CD4-positive, alpha-beta memory T cell (primary cell): ENCODE measurements at regions not wholly inside any gene's neighbourhood (a gene's known extent, or its start where the extent isn't known, plus 50 kb on each side); places are given as distances from the start of the nearest gene placed in this dataset.
"Not testable (repeated sequence)": the region's sequence is repeated elsewhere in the genome, so short reads cannot be mapped to it uniquely, and the experiment has no call there.

Source experiments
- CTCF ChIA-PET: fragments of 350-600 bp; sonication (Branson Sonifier 250); formaldehyde crosslinking; loops from one replicate; lab custom pipeline; 2021; ENCODE audit warnings: inconsistent platforms; ENCODE audit not compliant: partially characterized antibody; lab: Charles Lee
- POLR2A ChIA-PET: fragments of 350-600 bp; sonication (Branson Sonifier 250); formaldehyde crosslinking; loops from one replicate; lab custom pipeline; 2021; ENCODE audit not compliant: partially characterized antibody; lab: Charles Lee
- DNase-seq, 5 donors: peaks; one replicate each; pipeline versions ENCODE4 v3.0.0 to v3.0.0-alpha.2; 2020 to 2022; ENCODE audit warnings: mixed read lengths in 1 of 5
- H3K27ac ChIP-seq: one replicate; pipeline ENCODE4 v1.7.0; 2013; ENCODE audit warnings: low read depth, low read length
- H3K27me3 ChIP-seq: 2 replicates; pipeline ENCODE4 v1.7.0; 2013; ENCODE audit warnings: mild to moderate bottlenecking, low read length, moderate library complexity; ENCODE audit not compliant: insufficient read depth
- H3K36me3 ChIP-seq: 2 replicates; pipeline ENCODE4 v1.7.0; 2013; ENCODE audit warnings: mild to moderate bottlenecking, low read length, moderate library complexity; ENCODE audit not compliant: insufficient read depth
- H3K4me1 ChIP-seq: 2 replicates; pipeline ENCODE4 v1.7.0; 2013; ENCODE audit warnings: mild to moderate bottlenecking, low read length, moderate library complexity; ENCODE audit not compliant: insufficient read depth
- H3K4me3 ChIP-seq, 2 donors: one replicate each; pipeline ENCODE4 v1.7.0; 2013; ENCODE audit warnings: low read length in 2 of 2, mild to moderate bottlenecking in 1 of 2
- H3K9me3 ChIP-seq, 2 donors: one replicate each; pipeline ENCODE4 v1.7.0; 2013; ENCODE audit warnings: low read length in 2 of 2, control low read depth in 1 of 2; ENCODE audit not compliant: control insufficient read depth in 1 of 2
- H3K27ac Mint-ChIP-seq, 7 donors: one replicate each; pipeline ENCODE4 v1.8.0; 2020 to 2021; ENCODE audit warnings: mixed read lengths in 7 of 7, mild to moderate bottlenecking in 6 of 7, inconsistent platforms in 3 of 7, moderate library complexity in 3 of 7
- H3K27me3 Mint-ChIP-seq, 2 donors: one replicate each; pipeline ENCODE4 v1.8.0; 2020 to 2021; ENCODE audit warnings: mixed read lengths in 2 of 2
- H3K36me3 Mint-ChIP-seq, 2 donors: one replicate each; pipeline ENCODE4 v1.8.0; 2020 to 2021; ENCODE audit warnings: mixed read lengths in 2 of 2, inconsistent platforms in 1 of 2, mild to moderate bottlenecking in 1 of 2
- H3K4me1 Mint-ChIP-seq, 4 donors: one replicate each; pipeline ENCODE4 v1.8.0; 2020 to 2021; ENCODE audit warnings: mixed read lengths in 4 of 4, mild to moderate bottlenecking in 1 of 4
- H3K4me3 Mint-ChIP-seq, 8 donors: one replicate each; pipeline ENCODE4 v1.8.0; 2020 to 2021; ENCODE audit warnings: mixed read lengths in 8 of 8, mild to moderate bottlenecking in 7 of 8, moderate library complexity in 6 of 8, inconsistent platforms in 3 of 8
- H3K9me3 Mint-ChIP-seq, 8 donors: one replicate each; pipeline ENCODE4 v1.8.0; 2020 to 2021; ENCODE audit warnings: mixed read lengths in 8 of 8, mild to moderate bottlenecking in 5 of 8, inconsistent platforms in 3 of 8, moderate library complexity in 1 of 8
- intact Hi-C: fragments of 100-400 bp; cut with micrococcal nuclease; formaldehyde crosslinking; loops from one replicate; pipeline ENCODE4 v1.15.1; 2023

- intact Hi-C loops: no loop called here
- Mint-ChIP-seq H3K27me3 (no peaks in the 10 kb centered on the region), H3K27ac (no peak overlapping the region), H3K9me3 (peaks cover 0 to 10% (median 3%) of the 10 kb centered on the region in 8 donors), H3K4me3 (no peak overlapping the region), H3K36me3 (no peaks in the 10 kb centered on the region), H3K4me1 (no peaks in the 10 kb centered on the region)
- no peaks in the 10 kb centered on the region for H3K27me3 ChIP-seq
- H3K4me1 ChIP-seq: no peaks in the 10 kb centered on the region
- CTCF ChIA-PET: no interaction called here
- no peak overlapping the region for H3K27ac ChIP-seq
- no peak for DNase-seq
- no peak overlapping the region for H3K4me3 ChIP-seq
- POLR2A ChIA-PET: no interaction called here
- H3K9me3 ChIP-seq: no peaks in the 10 kb centered on the region
- H3K36me3 ChIP-seq: no peaks in the 10 kb centered on the region
These were observed 613.7 kb downstream of the SLC16A7 start for GRCh38 chr12:60209521-60209920.

GRCh38 chr12:60209933-60210332 is 614.1 kb downstream of the SLC16A7 start:
- Histone ChIP-seq H3K9me3 (no peaks in the 10 kb centered on the region), H3K4me1 (no peaks in the 10 kb centered on the region), H3K36me3 (no peaks in the 10 kb centered on the region), H3K4me3 (no peak overlapping the region), H3K27ac (no peak overlapping the region), H3K27me3 (no peaks in the 10 kb centered on the region)
- CTCF ChIA-PET: no interaction called here
- no peak overlapping the region for H3K4me3 Mint-ChIP-seq
- H3K36me3 Mint-ChIP-seq: no peaks in the 10 kb centered on the region
- H3K9me3 Mint-ChIP-seq: peaks cover 0 to 10% (median 4%) of the 10 kb centered on the region in 8 donors
- H3K27me3 Mint-ChIP-seq: no peaks in the 10 kb centered on the region
- intact Hi-C loops: no loop called here
- POLR2A ChIA-PET: no interaction called here
- no peaks in the 10 kb centered on the region for H3K4me1 Mint-ChIP-seq
- no peak for DNase-seq
- H3K27ac Mint-ChIP-seq: no peak overlapping the region

- Mint-ChIP-seq H3K4me1 (no peaks in the 10 kb centered on the region), H3K9me3 (peaks cover 0 to 14% (median 5%) of the 10 kb centered on the region in 8 donors), H3K27ac (no peak overlapping the region), H3K36me3 (no peaks in the 10 kb centered on the region), H3K4me3 (no peak overlapping the region), H3K27me3 (no peaks in the 10 kb centered on the region)
- Histone ChIP-seq H3K27ac (no peak overlapping the region), H3K4me3 (no peak overlapping the region), H3K4me1 (no peaks in the 10 kb centered on the region), H3K36me3 (no peaks in the 10 kb centered on the region), H3K27me3 (no peaks in the 10 kb centered on the region), H3K9me3 (no peaks in the 10 kb centered on the region)
- ChIA-PET POLR2A (no interaction called here), CTCF (no interaction called here)
- intact Hi-C loops: no loop called here
- DNase-seq: no peak
These were observed 614.9 kb downstream of the SLC16A7 start for GRCh38 chr12:60210756-60211155.

- H3K9me3 ChIP-seq: no peaks in the 10 kb centered on the region
- ChIA-PET POLR2A (no interaction called here), CTCF (no interaction called here)
- H3K27ac ChIP-seq: no peak overlapping the region
- H3K4me1 Mint-ChIP-seq: no peaks in the 10 kb centered on the region
- H3K27me3 ChIP-seq: no peaks in the 10 kb centered on the region
- no peak overlapping the region for H3K27ac Mint-ChIP-seq
- intact Hi-C loops: no loop called here
- no peaks in the 10 kb centered on the region for H3K27me3 Mint-ChIP-seq
- no peaks in the 10 kb centered on the region for H3K4me1 ChIP-seq
- peaks cover 0 to 14% (median 5%) of the 10 kb centered on the region in 8 donors for H3K9me3 Mint-ChIP-seq
- no peak for DNase-seq
- H3K36me3 ChIP-seq: no peaks in the 10 kb centered on the region
- H3K4me3 Mint-ChIP-seq: no peak overlapping the region
- H3K4me3 ChIP-seq: no peak overlapping the region
- no peaks in the 10 kb centered on the region for H3K36me3 Mint-ChIP-seq
These were observed 615.4 kb downstream of the SLC16A7 start for GRCh38 chr12:60211244-60211643.

- Histone ChIP-seq H3K36me3 (no peaks in the 10 kb centered on the region), H3K4me1 (no peaks in the 10 kb centered on the region), H3K4me3 (no peak overlapping the region), H3K9me3 (no peaks in the 10 kb centered on the region), H3K27ac (no peak overlapping the region), H3K27me3 (no peaks in the 10 kb centered on the region)
- H3K27ac Mint-ChIP-seq: no peak overlapping the region
- ChIA-PET POLR2A (no interaction called here), CTCF (no interaction called here)
- no peaks in the 10 kb centered on the region for H3K4me1 Mint-ChIP-seq
- no peak overlapping the region for H3K4me3 Mint-ChIP-seq
- H3K9me3 Mint-ChIP-seq: peaks cover 0 to 14% (median 5%) of the 10 kb centered on the region in 8 donors
- no peaks in the 10 kb centered on the region for H3K27me3 Mint-ChIP-seq
- no peak for DNase-seq
- no peaks in the 10 kb centered on the region for H3K36me3 Mint-ChIP-seq
- intact Hi-C loops: no loop called here
These were observed 616.6 kb downstream of the SLC16A7 start for GRCh38 chr12:60212159-60213000.

- H3K4me1 Mint-ChIP-seq, H3K4me1 ChIP-seq, H3K36me3 ChIP-seq, H3K9me3 ChIP-seq, H3K27me3 Mint-ChIP-seq, intact Hi-C loops, POLR2A ChIA-PET, H3K4me3 ChIP-seq, H3K27ac ChIP-seq, H3K27ac Mint-ChIP-seq, H3K4me3 Mint-ChIP-seq, DNase-seq, CTCF ChIA-PET, H3K27me3 ChIP-seq, H3K36me3 Mint-ChIP-seq: not testable (repeated sequence)
- H3K9me3 Mint-ChIP-seq: peaks cover 0 to 14% (median 5%) of the 10 kb centered on the region in 8 donors
These were observed 617.4 kb downstream of the SLC16A7 start for GRCh38 chr12:60213272-60213671.

GRCh38 chr12:60216226-60216625 is 620.4 kb downstream of the SLC16A7 start:
- POLR2A ChIA-PET: no interaction called here

More at GRCh38 chr12:60216226-60216625, 620.4 kb downstream of the SLC16A7 start:
- no peak for DNase-seq
- Histone ChIP-seq H3K27ac (no peak overlapping the region), H3K27me3 (no peaks in the 10 kb centered on the region), H3K4me1 (no peaks in the 10 kb centered on the region), H3K9me3 (no peaks in the 10 kb centered on the region), H3K4me3 (no peak overlapping the region), H3K36me3 (no peaks in the 10 kb centered on the region)
- H3K9me3 Mint-ChIP-seq: peaks cover 0 to 14% (median 5%) of the 10 kb centered on the region in 8 donors
- intact Hi-C loops: no loop called here
- H3K4me1 Mint-ChIP-seq: no peaks in the 10 kb centered on the region
- H3K27ac Mint-ChIP-seq: no peak overlapping the region
- CTCF ChIA-PET: no interaction called here
- H3K27me3 Mint-ChIP-seq: no peaks in the 10 kb centered on the region
- H3K36me3 Mint-ChIP-seq: no peaks in the 10 kb centered on the region
- no peak overlapping the region for H3K4me3 Mint-ChIP-seq
